AG10803 (cell line): ENCODE measurements at regions not wholly inside any gene's neighbourhood (a gene's known extent, or its start where the extent isn't known, plus 50 kb on each side); places are given as distances from the start of the nearest gene placed in this dataset.
"Not testable (repeated sequence)": the region's sequence is repeated elsewhere in the genome, so short reads cannot be mapped to it uniquely, and the experiment has no call there.

Experiments used
- DNase-seq: peaks from one replicate; pipeline ENCODE4 v3.0.0; 2010; ENCODE audit warnings: low read depth
- H3K4me3 ChIP-seq: 2 replicates; pipeline ENCODE4 v1.5.1; 2011; ENCODE audit warnings: mild to moderate bottlenecking, low read length, control low read depth
- CTCF ChIP-seq: conservative IDR thresholded peaks from 2 replicates; pipeline ENCODE4 v1.5.1; 2011; ENCODE audit warnings: mild to moderate bottlenecking, low read length, control low read depth, inconsistent platforms

GRCh38 chr7:66296-66695, 126.1 kb upstream of the FAM20C start:
- DNase-seq, result no peak
- H3K4me3 ChIP-seq, result no peak overlapping the region
- no peak for TF ChIP-seq CTCF

GRCh38 chr7:66741-67140, 125.6 kb upstream of the FAM20C start:
- DNase-seq, result no peak
- no peak for TF ChIP-seq CTCF
- no peak overlapping the region for H3K4me3 ChIP-seq

- DNase-seq, result peak; percentile 32
- TF ChIP-seq CTCF, result no peak
- no peak overlapping the region for H3K4me3 ChIP-seq
These were observed 124.5 kb upstream of the FAM20C start for GRCh38 chr7:67661-68395.

- peak; percentile 31 for DNase-seq
- peak; percentile 24 for TF ChIP-seq CTCF
- H3K4me3 ChIP-seq, result no peak overlapping the region
These were observed 123.7 kb upstream of the FAM20C start for GRCh38 chr7:68629-69028.

GRCh38 chr7:69052-69451, 123.3 kb upstream of the FAM20C start:
- DNase-seq, H3K4me3 ChIP-seq: not testable (repeated sequence)

GRCh38 chr7:69499-70123, 122.8 kb upstream of the FAM20C start:
- H3K4me3 ChIP-seq, DNase-seq: not testable (repeated sequence)

GRCh38 chr7:70207-70606, 122.2 kb upstream of the FAM20C start:
- H3K4me3 ChIP-seq, DNase-seq: not testable (repeated sequence)

GRCh38 chr7:70989-71388, 121.4 kb upstream of the FAM20C start:
- not testable (repeated sequence) for H3K4me3 ChIP-seq
- DNase-seq, result peak; percentile 68

GRCh38 chr7:72266-73057, 119.9 kb upstream of the FAM20C start:
- not testable (repeated sequence) for H3K4me3 ChIP-seq, DNase-seq

- H3K4me3 ChIP-seq, DNase-seq: not testable (repeated sequence)
These were observed 119.4 kb upstream of the FAM20C start for GRCh38 chr7:73058-73331.

- H3K4me3 ChIP-seq, DNase-seq: not testable (repeated sequence)
These were observed 118.3 kb upstream of the FAM20C start for GRCh38 chr7:74008-74540.

GRCh38 chr7:75511-75910, 116.9 kb upstream of the FAM20C start:
- not testable (repeated sequence) for DNase-seq, H3K4me3 ChIP-seq

GRCh38 chr7:76202-76601, 116.2 kb upstream of the FAM20C start:
- not testable (repeated sequence) for DNase-seq, H3K4me3 ChIP-seq

GRCh38 chr7:76829-77395, 115.5 kb upstream of the FAM20C start:
- DNase-seq, result not testable (repeated sequence)

More at GRCh38 chr7:76829-77395, 115.5 kb upstream of the FAM20C start:
- not testable (repeated sequence) for H3K4me3 ChIP-seq
